MV-4-11 (cell line): ENCODE measurements at regions not wholly inside any gene's neighbourhood (a gene's known extent, or its start where the extent isn't known, plus 50 kb on each side); places are given as distances from the start of the nearest gene placed in this dataset.
"Not testable (repeated sequence)": the region's sequence is repeated elsewhere in the genome, so short reads cannot be mapped to it uniquely, and the experiment has no call there.

Source experiments
- DNase-seq: peaks from one replicate; lab custom pipeline; 2025; lab: John Stamatoyannopoulos, UW

GRCh38 chr6:85356743-85357142 lies 93.1 kb upstream of the NT5E start:
- DNase-seq = not testable (repeated sequence)

DNA sequence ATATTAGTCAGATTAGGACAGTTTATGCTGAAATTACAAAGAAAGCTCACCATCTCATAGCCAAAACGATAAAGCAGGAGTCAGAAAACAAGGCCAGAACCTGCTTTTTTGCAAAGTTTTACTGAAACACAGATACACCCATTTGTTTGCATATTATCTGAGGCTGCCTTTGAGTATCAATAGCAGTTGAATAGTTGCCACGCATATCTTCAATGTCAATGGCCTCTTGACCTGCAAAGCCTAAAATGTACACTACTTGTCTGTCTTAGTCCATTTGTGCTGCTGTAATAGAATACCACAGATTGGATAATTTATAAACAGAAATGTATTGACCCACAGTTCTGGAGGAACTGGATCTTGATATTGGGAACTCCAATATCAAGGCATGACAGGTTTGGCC lies 94.1 kb upstream of the NT5E start:
- no peak for DNase-seq

- peak; percentile 52 for DNase-seq
Measured at GRCh38 chr6:85354761-85355618, 94.9 kb upstream of the NT5E start.

DNA sequence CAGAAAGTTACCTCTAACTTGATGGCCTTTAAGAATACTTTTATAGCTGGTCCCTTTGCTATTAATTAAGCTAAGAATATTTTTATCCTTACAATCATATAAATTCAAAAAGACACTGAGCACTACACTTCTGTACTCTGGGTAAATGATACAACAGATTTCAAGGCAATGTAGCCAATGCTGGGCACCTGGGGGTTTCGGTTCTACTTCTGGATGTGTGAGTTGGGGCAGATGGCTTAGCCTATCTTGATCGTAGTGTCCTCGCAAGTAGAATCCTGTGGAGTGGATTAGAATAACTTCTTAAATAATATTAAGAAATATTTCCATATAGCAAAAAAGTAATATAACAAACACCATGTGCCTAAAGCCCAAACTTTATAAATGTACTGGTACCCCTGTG lies 96.9 kb upstream of the NT5E start:
- DNase-seq = no peak

DNA sequence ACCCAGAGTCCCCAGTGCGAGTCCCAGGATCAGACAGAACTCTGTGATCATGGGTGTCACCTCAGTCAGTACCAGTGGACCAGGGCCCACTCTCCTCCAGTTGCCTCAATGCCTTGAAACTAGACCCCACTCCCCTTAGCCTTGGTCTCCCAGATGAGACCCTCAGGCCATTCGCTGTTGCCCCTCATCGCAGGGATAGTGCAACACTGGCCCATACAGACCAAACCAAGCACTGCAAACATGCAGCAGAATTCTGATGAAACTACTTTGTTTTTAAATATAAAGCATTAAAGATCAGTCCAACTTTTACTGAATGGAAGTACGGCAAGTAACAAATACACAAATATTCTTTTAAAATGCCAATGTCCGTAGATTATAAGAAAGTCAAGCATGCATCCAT lies 101.2 kb upstream of the NT5E start:
- no peak for DNase-seq

DNA sequence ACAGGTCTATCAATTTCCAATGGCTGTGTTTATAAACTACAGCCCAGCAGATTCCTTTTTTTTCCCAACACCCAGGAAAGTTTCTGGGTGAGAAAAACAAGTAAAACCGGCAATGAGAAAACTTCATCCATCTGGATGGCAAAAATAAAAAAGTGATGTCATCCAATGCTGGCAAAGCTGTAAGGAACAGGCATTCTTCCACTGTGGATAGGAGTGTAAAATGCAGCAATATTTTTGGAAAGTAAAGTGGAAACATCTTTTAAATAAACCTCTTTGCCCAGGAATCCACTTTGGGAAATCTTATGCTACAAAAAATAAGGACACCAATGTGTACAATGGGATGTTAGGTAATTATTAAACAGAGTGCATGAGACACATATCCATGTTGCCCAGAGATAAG lies 102.1 kb upstream of the NT5E start:
- no peak for DNase-seq

- DNase-seq = no peak
Measured at GRCh38 chr6:85346196-85346595, 103.7 kb upstream of the NT5E start.

GRCh38 chr6:85344996-85345395 lies 104.9 kb upstream of the NT5E start:
- DNase-seq = no peak

DNA sequence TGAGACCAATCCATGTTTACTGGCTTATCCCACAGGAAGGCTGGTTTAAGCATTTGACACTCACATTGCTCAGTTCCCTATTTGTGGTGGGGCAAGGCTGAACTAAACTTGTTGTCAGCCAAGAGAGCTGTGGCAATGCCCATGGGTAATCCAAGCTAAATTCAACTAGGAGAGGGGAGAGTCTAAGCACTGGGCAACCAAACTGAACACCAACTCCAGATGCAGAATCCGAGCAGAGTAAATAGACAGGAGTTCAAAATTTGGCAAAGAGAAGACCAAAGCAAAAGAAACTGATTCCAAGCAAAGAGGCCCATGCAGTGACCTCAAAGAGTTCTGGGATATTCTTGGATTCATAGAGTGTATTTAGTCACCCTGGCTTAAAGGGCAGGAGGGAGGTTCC lies 106.5 kb upstream of the NT5E start:
- DNase-seq = peak; percentile 58

GRCh38 chr6:85329196-85329595 lies 120.7 kb upstream of the NT5E start:
- DNase-seq = no peak

DNA sequence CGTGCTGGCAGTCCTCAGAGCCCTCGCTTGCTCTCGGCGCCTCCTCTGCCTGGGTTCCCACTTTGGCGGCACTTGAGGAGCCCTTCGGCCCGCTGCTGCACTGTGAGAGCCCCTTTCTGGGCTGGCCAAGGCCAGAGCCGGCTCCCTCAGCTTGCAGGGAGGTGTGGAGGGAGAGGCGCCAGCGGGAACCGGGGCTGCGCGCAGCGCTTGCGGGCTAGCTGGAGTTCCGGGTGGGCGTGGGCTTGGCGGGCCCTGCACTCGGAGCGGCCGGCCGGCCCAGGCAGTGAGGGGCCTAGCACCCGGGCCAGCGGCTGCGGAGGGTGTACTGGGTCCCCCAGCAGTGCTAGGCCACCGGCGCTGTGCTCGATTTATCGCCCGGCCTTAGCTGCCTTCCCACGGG lies 124.1 kb upstream of the NT5E start:
- not testable (repeated sequence) for DNase-seq

GRCh38 chr6:85323435-85324040 lies 126.3 kb upstream of the NT5E start:
- peak; percentile 56 for DNase-seq

- DNase-seq = no peak
Measured at GRCh38 chr6:85322446-85323105, 127.3 kb upstream of the NT5E start.

DNA sequence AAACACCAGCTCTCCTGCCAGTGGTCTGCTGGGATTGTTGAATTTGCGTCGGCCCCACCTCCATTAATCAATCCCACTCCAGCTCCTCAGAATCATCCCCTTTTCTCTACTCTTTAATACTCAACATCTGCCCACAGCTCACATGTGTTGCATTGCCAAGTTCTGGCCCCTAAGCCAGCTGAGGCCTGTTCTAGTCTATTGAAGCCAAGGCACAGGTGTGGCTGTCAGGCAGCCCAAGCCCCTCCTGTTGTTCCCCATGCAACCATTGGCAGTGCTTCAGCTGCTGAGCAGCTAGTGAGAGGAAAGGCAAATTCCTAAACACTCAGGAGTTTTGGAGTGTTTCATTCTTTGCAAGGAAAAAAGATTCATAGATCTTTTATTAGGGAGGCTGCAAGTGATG lies 128.0 kb upstream of the NT5E start:
- no peak for DNase-seq

DNA sequence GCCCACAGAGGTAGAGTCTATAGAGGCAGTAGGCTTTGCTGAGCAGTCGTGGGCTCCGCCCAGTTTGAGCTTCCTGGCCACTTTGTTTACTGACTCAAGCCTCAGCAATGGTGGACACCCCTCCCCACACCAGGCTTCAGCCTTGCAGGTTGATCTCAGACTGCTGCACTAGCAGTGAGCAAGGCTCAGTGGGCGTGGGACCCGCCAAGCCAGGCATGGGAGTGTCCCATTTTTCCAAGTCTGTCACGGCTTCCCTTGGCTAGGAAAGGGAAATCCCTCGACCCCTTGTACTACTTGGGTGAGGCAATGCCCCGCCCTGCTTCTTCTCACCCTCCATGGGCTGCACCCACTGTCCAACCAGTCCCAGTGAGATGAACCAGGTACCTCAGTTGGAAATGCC lies 135.3 kb upstream of the NT5E start:
- DNase-seq = no peak

DNA sequence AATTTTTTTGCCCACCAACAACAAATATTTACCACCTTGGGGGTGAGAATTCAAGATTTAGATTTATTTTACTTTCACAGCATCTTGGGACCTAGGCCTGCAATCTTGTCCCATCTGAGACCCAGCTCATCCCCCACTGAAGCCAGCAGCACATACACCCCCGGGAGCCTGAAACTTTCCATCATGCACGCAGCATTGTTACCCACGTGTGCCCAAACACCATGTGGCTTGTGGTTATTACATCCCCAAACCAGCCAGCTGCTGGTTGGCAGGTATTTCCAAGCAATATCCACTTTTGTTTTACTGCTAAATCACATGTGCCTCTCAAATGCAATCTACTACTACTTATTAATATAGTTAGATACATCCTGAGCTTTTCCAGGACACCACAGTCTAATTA lies 149.3 kb upstream of the NT5E start:
- no peak for DNase-seq

DNA sequence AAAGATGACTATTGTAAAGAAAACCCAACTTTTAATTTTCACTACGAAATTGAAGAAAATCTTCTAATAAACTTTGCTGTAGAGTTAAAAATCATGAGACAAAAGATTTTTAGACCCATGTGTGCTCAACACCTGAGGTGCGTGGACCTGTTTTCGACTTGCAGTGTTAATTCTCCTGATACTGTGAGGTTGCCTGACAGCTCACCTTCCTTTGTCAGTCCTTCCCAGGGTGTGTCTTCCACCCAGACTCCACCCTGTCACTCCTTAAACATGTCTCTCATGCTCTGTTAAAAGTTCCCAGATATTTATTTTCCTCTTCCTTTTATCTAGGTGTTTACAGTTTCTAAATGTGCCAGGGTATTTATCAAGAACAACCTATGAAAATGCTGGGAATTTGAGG lies 151.3 kb upstream of the NT5E start:
- DNase-seq = no peak

- no peak for DNase-seq
Measured at GRCh38 chr6:85291326-85291725, 158.6 kb upstream of the NT5E start.

- DNase-seq = no peak
Measured at GRCh38 chr6:85287654-85288053, 162.2 kb upstream of the NT5E start.

GRCh38 chr6:85287158-85287557 lies 162.7 kb upstream of the NT5E start:
- no peak for DNase-seq

DNA sequence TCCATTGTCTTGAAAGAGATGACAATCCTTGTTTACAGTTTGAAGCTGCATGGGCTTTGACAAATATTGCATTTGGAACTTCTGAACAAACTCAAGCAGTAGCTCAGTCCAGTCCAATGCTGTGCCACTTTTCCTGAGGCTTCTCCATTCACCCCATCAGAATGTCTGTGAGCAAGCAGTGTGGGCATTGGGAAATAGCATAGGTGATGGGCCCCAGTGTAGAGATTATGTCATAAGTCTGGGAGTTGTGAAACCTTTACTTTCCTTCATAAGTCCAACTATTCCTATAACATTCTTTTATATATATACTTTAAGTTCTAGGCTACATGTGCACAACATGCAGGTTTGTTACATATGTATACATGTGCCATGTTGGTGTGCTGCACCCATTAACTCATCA lies 163.4 kb upstream of the NT5E start:
- not testable (repeated sequence) for DNase-seq

DNA sequence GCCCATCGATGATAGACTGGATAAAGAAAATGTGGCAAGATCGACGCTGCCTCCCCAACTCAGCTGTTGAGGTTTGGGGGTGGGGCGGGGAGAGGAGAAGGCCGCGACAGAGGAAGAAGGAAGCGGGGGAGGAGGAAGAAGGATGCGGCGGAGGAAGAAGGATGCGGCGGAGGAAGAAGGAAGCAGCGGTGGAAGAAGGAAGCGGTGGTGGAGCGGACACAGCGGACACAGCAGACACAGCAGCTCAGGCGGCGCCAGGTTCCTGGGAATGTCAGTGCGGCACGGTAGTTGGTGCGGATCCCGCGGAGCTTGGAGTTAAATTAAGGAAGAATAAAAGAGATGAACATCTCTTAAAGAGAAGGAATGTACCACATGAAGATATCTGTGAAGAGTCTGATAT lies 163.9 kb upstream of the NT5E start:
- DNase-seq = no peak

- DNase-seq = no peak
Measured at GRCh38 chr6:85285114-85285513, 164.8 kb upstream of the NT5E start.
